Breast epithelium (tissue), 3 donors: ENCODE measurements at regions not wholly inside any gene's neighbourhood (a gene's known extent, or its start where the extent isn't known, plus 50 kb on each side); places are given as distances from the start of the nearest gene placed in this dataset.

Experiments
- CTCF ChIP-seq, 3 donors: fragments of 450-650 bp; IDR thresholded peaks; one replicate each; pipeline ENCODE4 v1.5.1; 2016 to 2017; ENCODE audit warnings: antibody characterized with exemption in 3 of 3, mild to moderate bottlenecking in 3 of 3, moderate library complexity in 3 of 3
- POLR2A ChIP-seq: fragments of 450-650 bp; IDR thresholded peaks from one replicate; pipeline ENCODE4 v1.6.1; 2016; ENCODE audit warnings: antibody characterized with exemption, mild to moderate bottlenecking, moderate library complexity
- POLR2AphosphoS5 ChIP-seq, 3 donors: sonication (generic); formaldehyde crosslinking; IDR thresholded peaks; one replicate each; pipeline ENCODE4 v1.6.1; 2017; ENCODE audit warnings: antibody characterized with exemption in 3 of 3

GRCh38 chr2:65501074-65501473, 68.7 kb upstream of the SPRED2 start:
- TF ChIP-seq CTCF (IDR thresholded peaks at IDR 0.05) (no peak), POLR2A (no peak), POLR2AphosphoS5 (IDR thresholded peaks at IDR 0.05) (no peak)
